GM13976 (cell line): ENCODE measurements at regions not wholly inside any gene's neighbourhood (a gene's known extent, or its start where the extent isn't known, plus 50 kb on each side); places are given as distances from the start of the nearest gene placed in this dataset.

Experiments used
- DNase-seq: peaks from one replicate; pipeline ENCODE4 v3.0.0; 2012; ENCODE audit warnings: low spot score
- in situ Hi-C: fragments of 300-500 bp; cut with MboI; formaldehyde crosslinking; loops from one replicate; pipeline ENCODE4 v1.12.0; 2022; ENCODE audit warnings: low sequenced_read_pairs, mixed read lengths, inconsistent platforms; ENCODE audit not compliant: unreplicated experiment
- TF ChIP-seq, protein P1 (sequence below): IDR thresholded peaks from 2 replicates; pipeline ENCODE4 v1.5.1; 2012; ENCODE audit warnings: borderline replicate concordance, mild to moderate bottlenecking; ENCODE audit not compliant: insufficient read depth; ENCODE audit errors: extremely low read depth, missing control alignments, control extremely low read depth

DNA sequence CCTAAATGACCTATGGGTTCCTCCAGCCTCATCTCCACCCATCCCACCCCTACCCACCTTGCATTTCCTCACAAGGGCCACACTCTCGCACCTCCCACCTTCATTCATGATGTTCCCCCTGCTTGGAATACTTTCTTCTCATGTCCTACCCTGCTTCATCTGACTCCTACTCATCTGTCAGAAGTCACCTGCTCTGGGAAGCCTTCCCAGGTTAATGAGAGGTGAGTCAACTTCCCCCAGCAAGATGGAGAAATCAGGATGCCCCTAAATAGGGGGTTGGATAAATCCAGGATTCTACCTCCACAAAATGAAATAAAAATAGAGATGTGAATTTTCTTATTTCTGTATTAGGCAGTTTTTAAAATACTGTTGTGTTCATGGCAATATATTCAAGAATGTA is 51.0 kb upstream of the WSB1 start:
- in situ Hi-C loops: loop anchor here (10.0 kb wide), 1 partner anchor 92 kb away; no protein-coding TSS in a partner anchor
- DNase-seq: no peak
- TF ChIP-seq, protein P1, sequence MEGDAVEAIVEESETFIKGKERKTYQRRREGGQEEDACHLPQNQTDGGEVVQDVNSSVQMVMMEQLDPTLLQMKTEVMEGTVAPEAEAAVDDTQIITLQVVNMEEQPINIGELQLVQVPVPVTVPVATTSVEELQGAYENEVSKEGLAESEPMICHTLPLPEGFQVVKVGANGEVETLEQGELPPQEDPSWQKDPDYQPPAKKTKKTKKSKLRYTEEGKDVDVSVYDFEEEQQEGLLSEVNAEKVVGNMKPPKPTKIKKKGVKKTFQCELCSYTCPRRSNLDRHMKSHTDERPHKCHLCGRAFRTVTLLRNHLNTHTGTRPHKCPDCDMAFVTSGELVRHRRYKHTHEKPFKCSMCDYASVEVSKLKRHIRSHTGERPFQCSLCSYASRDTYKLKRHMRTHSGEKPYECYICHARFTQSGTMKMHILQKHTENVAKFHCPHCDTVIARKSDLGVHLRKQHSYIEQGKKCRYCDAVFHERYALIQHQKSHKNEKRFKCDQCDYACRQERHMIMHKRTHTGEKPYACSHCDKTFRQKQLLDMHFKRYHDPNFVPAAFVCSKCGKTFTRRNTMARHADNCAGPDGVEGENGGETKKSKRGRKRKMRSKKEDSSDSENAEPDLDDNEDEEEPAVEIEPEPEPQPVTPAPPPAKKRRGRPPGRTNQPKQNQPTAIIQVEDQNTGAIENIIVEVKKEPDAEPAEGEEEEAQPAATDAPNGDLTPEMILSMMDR: no peak

DNA sequence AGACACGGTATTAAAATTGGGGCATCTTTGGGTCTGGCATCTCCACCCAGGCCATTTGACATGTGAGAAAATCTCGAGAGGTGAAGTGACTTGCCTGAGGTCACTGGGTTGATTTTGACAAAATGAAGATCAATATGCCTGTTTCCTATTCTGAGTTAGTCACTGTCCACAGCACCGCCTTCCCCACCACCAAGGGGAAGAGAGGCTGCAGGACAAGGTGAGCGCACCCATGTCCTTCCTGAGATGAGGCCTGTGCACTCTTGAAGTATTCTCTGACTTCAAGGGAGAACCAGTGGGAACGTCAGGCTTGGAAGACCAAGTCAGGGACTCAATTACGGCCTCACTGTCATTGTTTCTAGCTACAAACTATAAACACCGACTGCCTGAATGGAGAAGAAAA is 49.9 kb upstream of the WSB1 start:
- in situ Hi-C loops: loop anchor here (10.0 kb wide), 1 partner anchor 91 kb away; no protein-coding TSS in a partner anchor
- TF ChIP-seq, protein P1: no peak
- no peak for DNase-seq
